ENCODE measurements at regions not wholly inside any gene's neighbourhood (a gene's known extent, or its start where the extent isn't known, plus 50 kb on each side); places are given as distances from the start of the nearest gene placed in this dataset.
A peak's percentile ranks its signal among the peaks of the same experiment; 100 is the strongest.

- no peak for DNase-seq (ENCODE audit: low spot score)
Measured at GRCh38 chr14:38847161-38847560, 255.9 kb downstream of the SEC23A start.

GRCh38 chr14:38839694-38840365 is 263.2 kb downstream of the SEC23A start:
- peak; percentile 62 for DNase-seq (ENCODE audit: low spot score)

GRCh38 chr14:38838979-38839323 is 264.1 kb downstream of the SEC23A start:
- DNase-seq (ENCODE audit: low spot score) = no peak

- no peak for DNase-seq (ENCODE audit: low spot score)
Measured at GRCh38 chr14:38838049-38838978, 264.7 kb downstream of the SEC23A start.

- no peak for DNase-seq (ENCODE audit: low spot score)
Measured at GRCh38 chr14:38837343-38838048, 265.5 kb downstream of the SEC23A start.

GRCh38 chr14:38836539-38836938 is 266.5 kb downstream of the SEC23A start:
- no peak for DNase-seq (ENCODE audit: low spot score)

- no peak for DNase-seq (ENCODE audit: low spot score)
Measured at GRCh38 chr14:38835874-38836273, 267.2 kb downstream of the SEC23A start.

GRCh38 chr14:38828183-38828827 is 274.7 kb downstream of the SEC23A start:
- no peak for DNase-seq (ENCODE audit: low spot score)

GRCh38 chr14:38824706-38825105 is 278.3 kb downstream of the SEC23A start:
- DNase-seq (ENCODE audit: low spot score) = no peak

- DNase-seq (ENCODE audit: low spot score) = no peak
Measured at GRCh38 chr14:38818555-38818954, 284.5 kb downstream of the SEC23A start.

- no peak for DNase-seq (ENCODE audit: low spot score)
Measured at GRCh38 chr14:38808734-38809455, 294.1 kb downstream of the SEC23A start.

GRCh38 chr14:38799671-38800070 is 303.4 kb downstream of the SEC23A start:
- no peak for DNase-seq (ENCODE audit: low spot score)

- DNase-seq (ENCODE audit: low spot score) = no peak
Measured at GRCh38 chr14:38794677-38795076, 308.4 kb downstream of the SEC23A start.

GRCh38 chr14:38791862-38792261 is 311.2 kb downstream of the SEC23A start:
- DNase-seq (ENCODE audit: low spot score) = no peak

GRCh38 chr14:38790916-38791315 is 312.1 kb downstream of the SEC23A start:
- no peak for DNase-seq (ENCODE audit: low spot score)

GRCh38 chr14:38789805-38790204 is 313.2 kb downstream of the SEC23A start:
- no peak for DNase-seq (ENCODE audit: low spot score)

- DNase-seq (ENCODE audit: low spot score) = no peak
Measured at GRCh38 chr14:38788060-38788459, 315.0 kb downstream of the SEC23A start.

- no peak for DNase-seq (ENCODE audit: low spot score)
Measured at GRCh38 chr14:38786921-38787320, 316.1 kb downstream of the SEC23A start.

- no peak for DNase-seq (ENCODE audit: low spot score)
Measured at GRCh38 chr14:38777401-38777800, 325.6 kb downstream of the SEC23A start.

GRCh38 chr14:38775986-38776385 is 327.0 kb downstream of the SEC23A start:
- DNase-seq (ENCODE audit: low spot score) = no peak

- no peak for DNase-seq (ENCODE audit: low spot score)
Measured at GRCh38 chr14:38774162-38774561, 328.9 kb downstream of the SEC23A start.

GRCh38 chr14:38770251-38770650 is 332.8 kb downstream of the SEC23A start:
- no peak for DNase-seq (ENCODE audit: low spot score)
